ENCODE measurements at regions not wholly inside any gene's neighbourhood (a gene's known extent, or its start where the extent isn't known, plus 50 kb on each side); places are given as distances from the start of the nearest gene placed in this dataset.

GRCh38 chr2:63678551-63678950 lies 89.8 kb downstream of the MDH1 start:
- TF ChIP-seq, protein P1, sequence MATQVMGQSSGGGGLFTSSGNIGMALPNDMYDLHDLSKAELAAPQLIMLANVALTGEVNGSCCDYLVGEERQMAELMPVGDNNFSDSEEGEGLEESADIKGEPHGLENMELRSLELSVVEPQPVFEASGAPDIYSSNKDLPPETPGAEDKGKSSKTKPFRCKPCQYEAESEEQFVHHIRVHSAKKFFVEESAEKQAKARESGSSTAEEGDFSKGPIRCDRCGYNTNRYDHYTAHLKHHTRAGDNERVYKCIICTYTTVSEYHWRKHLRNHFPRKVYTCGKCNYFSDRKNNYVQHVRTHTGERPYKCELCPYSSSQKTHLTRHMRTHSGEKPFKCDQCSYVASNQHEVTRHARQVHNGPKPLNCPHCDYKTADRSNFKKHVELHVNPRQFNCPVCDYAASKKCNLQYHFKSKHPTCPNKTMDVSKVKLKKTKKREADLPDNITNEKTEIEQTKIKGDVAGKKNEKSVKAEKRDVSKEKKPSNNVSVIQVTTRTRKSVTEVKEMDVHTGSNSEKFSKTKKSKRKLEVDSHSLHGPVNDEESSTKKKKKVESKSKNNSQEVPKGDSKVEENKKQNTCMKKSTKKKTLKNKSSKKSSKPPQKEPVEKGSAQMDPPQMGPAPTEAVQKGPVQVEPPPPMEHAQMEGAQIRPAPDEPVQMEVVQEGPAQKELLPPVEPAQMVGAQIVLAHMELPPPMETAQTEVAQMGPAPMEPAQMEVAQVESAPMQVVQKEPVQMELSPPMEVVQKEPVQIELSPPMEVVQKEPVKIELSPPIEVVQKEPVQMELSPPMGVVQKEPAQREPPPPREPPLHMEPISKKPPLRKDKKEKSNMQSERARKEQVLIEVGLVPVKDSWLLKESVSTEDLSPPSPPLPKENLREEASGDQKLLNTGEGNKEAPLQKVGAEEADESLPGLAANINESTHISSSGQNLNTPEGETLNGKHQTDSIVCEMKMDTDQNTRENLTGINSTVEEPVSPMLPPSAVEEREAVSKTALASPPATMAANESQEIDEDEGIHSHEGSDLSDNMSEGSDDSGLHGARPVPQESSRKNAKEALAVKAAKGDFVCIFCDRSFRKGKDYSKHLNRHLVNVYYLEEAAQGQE (IDR thresholded peaks at IDR 0.05; ENCODE audit: low read depth), result no peak
- no peak for TF ChIP-seq NFIC (IDR thresholded peaks at IDR 0.05)
- TF ChIP-seq RAD21 (IDR thresholded peaks at IDR 0.05; ENCODE audit: low read depth), result no peak
- TF ChIP-seq TCF12 (IDR thresholded peaks at IDR 0.05; ENCODE audit: low read depth), result no peak
- no peak for TF ChIP-seq YY1 (IDR thresholded peaks at IDR 0.05; ENCODE audit: low read depth)
- no peak for TF ChIP-seq TAF1 (IDR thresholded peaks at IDR 0.05; ENCODE audit: low read depth)
- TF ChIP-seq EP300 (IDR thresholded peaks at IDR 0.05; ENCODE audit: borderline replicate concordance), result no peak
- no peak for TF ChIP-seq ZBTB7A (IDR thresholded peaks at IDR 0.05; ENCODE audit: low read depth)

All from Ishikawa (cell line).